ENCODE measurements at regions not wholly inside any gene's neighbourhood (a gene's known extent, or its start where the extent isn't known, plus 50 kb on each side); places are given as distances from the start of the nearest gene placed in this dataset.

DNA sequence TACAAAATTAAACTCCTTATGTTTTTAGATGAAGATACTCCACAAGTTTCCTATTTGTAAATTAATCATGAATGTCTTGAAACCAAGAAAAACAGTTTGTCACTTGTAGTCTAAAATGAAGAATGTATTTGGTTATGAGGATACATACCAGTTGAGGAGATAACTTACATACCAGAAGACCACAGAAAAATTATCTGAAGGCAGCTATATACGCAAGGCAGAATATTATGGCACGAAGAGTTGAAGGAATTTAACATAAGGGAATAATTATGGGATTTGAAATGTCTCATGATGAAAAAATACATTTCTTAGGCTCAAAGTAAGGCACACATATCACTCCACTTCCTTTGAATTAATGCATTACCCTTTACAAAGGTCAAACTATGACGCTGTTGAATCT is 73.3 kb downstream of the IFI44 start:
- DNase-seq (ENCODE audit: extremely low read depth, low read depth): peak; percentile 43
- no peak overlapping the region for H3K4me3 ChIP-seq (replicated peaks; ENCODE audit: low read depth, low read length)
- TF ChIP-seq, protein P1, sequence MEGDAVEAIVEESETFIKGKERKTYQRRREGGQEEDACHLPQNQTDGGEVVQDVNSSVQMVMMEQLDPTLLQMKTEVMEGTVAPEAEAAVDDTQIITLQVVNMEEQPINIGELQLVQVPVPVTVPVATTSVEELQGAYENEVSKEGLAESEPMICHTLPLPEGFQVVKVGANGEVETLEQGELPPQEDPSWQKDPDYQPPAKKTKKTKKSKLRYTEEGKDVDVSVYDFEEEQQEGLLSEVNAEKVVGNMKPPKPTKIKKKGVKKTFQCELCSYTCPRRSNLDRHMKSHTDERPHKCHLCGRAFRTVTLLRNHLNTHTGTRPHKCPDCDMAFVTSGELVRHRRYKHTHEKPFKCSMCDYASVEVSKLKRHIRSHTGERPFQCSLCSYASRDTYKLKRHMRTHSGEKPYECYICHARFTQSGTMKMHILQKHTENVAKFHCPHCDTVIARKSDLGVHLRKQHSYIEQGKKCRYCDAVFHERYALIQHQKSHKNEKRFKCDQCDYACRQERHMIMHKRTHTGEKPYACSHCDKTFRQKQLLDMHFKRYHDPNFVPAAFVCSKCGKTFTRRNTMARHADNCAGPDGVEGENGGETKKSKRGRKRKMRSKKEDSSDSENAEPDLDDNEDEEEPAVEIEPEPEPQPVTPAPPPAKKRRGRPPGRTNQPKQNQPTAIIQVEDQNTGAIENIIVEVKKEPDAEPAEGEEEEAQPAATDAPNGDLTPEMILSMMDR (IDR thresholded peaks at IDR 0.05; ENCODE audit: low read depth, low read length, missing control alignments): no peak

DNA sequence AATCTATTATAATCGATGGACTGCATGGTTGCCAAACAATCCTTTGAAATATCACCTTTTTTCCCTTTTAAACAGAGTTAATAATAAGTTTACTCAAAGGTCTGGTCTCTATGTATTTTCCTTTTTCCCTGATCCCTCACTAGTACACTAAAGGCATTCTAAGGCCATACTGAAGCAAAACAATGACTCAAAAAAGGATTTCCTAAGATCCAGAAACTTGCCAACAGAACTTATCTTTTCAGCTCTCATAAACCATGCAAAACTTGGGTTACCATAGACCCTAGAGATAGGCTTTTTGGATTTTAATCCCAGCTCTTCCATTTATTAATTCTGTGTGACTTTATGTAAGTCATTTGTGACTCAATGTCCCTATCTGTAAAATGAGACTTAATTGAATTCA is 77.1 kb downstream of the IFI44 start:
- no peak for DNase-seq (ENCODE audit: extremely low read depth, low read depth)

DNA sequence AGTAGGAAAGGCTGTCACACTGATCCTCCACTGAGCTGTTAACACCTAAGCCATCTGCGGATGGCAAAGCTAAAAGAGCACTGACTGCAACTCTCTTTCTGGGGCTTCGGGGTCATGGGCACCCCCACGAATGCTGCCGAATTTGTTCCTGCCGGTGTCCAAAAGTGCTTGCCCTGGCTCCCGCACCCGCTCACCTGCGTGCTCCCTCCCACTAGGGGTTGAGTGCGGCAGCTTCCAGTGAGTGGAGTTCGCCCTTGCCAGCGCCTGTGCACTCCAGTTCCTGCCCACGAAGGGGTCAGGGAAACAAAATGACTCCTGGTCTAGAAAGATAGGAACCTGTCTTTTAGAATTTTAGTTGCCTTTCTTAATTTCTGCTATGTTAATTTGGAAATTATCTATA is 78.7 kb downstream of the IFI44 start:
- DNase-seq (ENCODE audit: extremely low read depth, low read depth): no peak
- TF ChIP-seq, protein P1 (IDR thresholded peaks at IDR 0.05; ENCODE audit: low read depth, low read length, missing control alignments): no peak
- H3K4me3 ChIP-seq (replicated peaks; ENCODE audit: low read depth, low read length): no peak overlapping the region

More for the DNA sequence above, 77.1 kb downstream of the IFI44 start:
- TF ChIP-seq, protein P1 (IDR thresholded peaks at IDR 0.05; ENCODE audit: low read depth, low read length, missing control alignments): no peak
- H3K4me3 ChIP-seq (replicated peaks; ENCODE audit: low read depth, low read length): no peak overlapping the region

DNA sequence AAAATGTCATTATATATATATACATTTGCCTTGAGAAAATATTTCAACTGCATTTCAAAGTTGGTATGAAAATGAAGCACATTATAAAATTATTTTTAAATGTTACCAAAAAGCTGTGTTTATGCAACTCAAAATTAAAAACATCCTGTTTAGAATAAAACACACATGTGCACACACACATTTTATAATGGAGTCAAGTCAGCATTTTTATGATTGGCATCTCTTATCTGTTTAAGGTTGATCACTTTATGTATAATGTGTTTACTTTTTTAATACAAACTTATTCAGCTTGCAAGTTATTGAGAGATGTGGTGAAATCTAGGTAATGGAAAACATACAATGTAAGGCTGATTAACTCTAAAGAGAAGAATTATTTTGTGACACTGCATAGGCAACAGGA is 80.4 kb downstream of the IFI44 start:
- no peak overlapping the region for H3K4me3 ChIP-seq (replicated peaks; ENCODE audit: low read depth, low read length)
- TF ChIP-seq, protein P1 (IDR thresholded peaks at IDR 0.05; ENCODE audit: low read depth, low read length, missing control alignments): no peak
- DNase-seq (ENCODE audit: extremely low read depth, low read depth): no peak

DNA sequence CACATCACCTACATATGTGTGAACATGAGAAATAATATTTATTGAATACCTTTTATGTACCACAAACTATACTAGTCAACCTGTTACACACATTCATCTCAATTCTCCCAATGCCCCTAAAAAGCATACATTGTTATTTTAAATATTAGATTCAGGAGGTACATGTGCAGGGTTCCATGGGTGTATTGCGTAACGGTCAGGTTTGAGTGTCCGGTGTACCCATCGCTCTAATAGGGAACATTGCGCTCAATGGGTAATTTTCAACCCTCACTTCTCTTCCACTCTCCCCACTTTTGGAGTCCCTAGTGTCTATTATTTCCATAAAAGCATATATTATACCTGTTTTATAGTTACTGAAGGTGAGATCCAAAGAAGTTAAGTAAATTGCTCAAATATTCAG is 82.0 kb downstream of the IFI44 start:
- TF ChIP-seq, protein P1 (IDR thresholded peaks at IDR 0.05; ENCODE audit: low read depth, low read length, missing control alignments): no peak
- H3K4me3 ChIP-seq (replicated peaks; ENCODE audit: low read depth, low read length): no peak overlapping the region

DNA sequence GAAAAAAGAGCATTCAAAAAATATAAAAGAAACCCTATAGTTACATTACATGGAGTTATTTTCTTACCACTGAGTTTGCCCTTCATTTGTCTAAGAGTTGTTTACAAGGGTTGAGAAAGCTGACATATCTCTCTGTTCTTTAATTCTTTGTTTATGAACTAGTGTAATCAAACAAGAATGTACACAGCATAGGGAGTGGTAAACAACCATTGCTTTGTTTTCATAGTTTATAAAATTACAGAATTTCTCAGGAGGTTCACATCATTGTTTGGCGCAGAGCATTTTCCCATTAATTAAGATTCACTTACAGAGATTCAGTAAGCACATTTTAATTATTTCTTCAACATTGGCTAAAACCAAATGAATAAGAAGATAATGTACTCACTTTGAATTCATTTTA is 87.6 kb downstream of the IFI44 start:
- no peak for DNase-seq (ENCODE audit: extremely low read depth, low read depth)
- TF ChIP-seq, protein P1 (IDR thresholded peaks at IDR 0.05; ENCODE audit: low read depth, low read length, missing control alignments): no peak
- no peak overlapping the region for H3K4me3 ChIP-seq (replicated peaks; ENCODE audit: low read depth, low read length)

More for the DNA sequence above, 82.0 kb downstream of the IFI44 start:
- DNase-seq (ENCODE audit: extremely low read depth, low read depth): no peak

DNA sequence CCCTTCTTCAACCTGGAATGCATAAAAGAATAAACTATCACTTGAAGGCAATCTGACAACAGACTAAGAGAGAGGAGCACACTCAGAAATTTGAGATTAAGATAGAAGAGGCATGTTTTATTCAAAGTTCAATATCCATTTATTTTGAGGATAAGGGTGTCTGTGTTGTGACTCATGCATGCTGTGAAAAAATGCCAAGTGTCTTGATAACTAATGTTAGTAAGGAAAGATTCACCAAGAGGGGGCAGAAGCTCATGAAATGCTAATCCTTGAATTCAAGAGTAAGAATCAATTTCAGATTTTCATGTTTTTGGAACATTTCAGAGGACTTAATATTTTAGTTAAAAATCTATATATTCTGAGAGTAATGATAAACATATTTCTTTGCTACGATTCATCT is 94.0 kb downstream of the IFI44 start:
- peak; percentile 15 for DNase-seq (ENCODE audit: extremely low read depth, low read depth)
- TF ChIP-seq, protein P1 (IDR thresholded peaks at IDR 0.05; ENCODE audit: low read depth, low read length, missing control alignments): no peak
- no peak overlapping the region for H3K4me3 ChIP-seq (replicated peaks; ENCODE audit: low read depth, low read length)

All from HFF-Myc (cell line).